ENCODE measurements at regions not wholly inside any gene's neighbourhood (a gene's known extent, or its start where the extent isn't known, plus 50 kb on each side); places are given as distances from the start of the nearest gene placed in this dataset.
"Not testable (repeated sequence)": the region's sequence is repeated elsewhere in the genome, so short reads cannot be mapped to it uniquely, and the experiment has no call there.

GRCh38 chr12:23093488-23093887 lies 468.5 kb downstream of the ETNK1 start:
- DNase-seq = no peak

DNA sequence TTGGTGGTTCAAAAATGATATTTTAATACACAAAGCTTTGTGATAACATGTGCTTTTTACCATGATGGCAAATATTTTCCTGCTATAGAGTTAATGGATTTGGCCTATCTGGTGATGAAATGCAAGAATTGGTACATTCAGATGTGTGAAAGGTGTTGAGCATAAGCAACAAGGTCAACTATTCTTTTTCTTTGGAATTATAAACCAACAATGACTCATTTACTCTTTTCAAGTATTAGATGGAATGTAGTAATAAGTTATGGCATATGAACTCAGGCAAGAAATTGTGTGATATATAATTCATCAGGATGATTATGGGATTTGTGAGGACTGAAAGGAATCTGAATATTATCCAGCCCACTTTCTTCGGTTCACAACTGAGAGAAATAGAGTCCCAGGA lies 471.4 kb downstream of the ETNK1 start:
- DNase-seq = no peak

DNA sequence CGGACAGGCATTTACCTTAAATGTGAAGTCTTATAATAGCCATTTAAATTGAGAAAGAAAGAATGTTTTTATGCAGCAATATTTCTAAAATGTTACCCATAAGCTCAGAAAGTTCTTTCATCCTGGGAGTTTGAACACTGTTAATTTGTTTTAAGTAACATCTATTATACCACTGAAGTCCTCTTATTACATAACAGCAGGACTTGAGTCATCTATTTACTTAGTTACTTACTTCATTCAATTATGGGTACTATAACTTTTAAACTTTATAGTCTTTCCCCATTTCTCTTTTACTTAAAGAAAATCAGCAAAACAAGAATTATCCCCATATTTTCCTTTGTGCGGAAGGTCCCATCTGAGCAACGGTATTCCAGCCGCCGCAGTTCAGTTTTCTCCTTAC lies 473.1 kb downstream of the ETNK1 start:
- DNase-seq = no peak

GRCh38 chr12:23098517-23098916 lies 473.5 kb downstream of the ETNK1 start:
- DNase-seq = no peak

- no peak for DNase-seq
Observed at GRCh38 chr12:23099104-23099503, 474.1 kb downstream of the ETNK1 start.

DNA sequence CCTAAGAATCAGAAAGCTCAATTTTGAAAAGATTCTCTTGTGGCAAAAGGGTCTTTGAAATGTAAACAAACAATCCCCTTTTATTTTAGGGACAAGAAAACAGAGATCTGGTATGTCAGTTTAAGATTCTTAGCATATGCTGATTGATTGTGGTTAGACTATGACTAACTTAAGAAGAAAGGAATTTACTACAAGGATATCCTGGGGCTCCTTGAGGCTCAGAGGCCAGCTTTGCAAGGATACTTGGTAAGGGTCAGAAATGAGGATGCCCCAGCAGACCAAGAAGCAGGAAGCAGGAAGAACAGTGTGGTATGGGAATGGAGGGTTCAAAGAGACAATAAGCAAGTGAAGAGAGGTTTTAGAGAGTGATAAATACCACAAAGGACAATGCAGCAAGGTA lies 474.6 kb downstream of the ETNK1 start:
- DNase-seq = no peak

- DNase-seq = no peak
Observed at GRCh38 chr12:23108957-23109356, 484.0 kb downstream of the ETNK1 start.

- DNase-seq = no peak
Observed at GRCh38 chr12:23113781-23114180, 488.8 kb downstream of the ETNK1 start.

DNA sequence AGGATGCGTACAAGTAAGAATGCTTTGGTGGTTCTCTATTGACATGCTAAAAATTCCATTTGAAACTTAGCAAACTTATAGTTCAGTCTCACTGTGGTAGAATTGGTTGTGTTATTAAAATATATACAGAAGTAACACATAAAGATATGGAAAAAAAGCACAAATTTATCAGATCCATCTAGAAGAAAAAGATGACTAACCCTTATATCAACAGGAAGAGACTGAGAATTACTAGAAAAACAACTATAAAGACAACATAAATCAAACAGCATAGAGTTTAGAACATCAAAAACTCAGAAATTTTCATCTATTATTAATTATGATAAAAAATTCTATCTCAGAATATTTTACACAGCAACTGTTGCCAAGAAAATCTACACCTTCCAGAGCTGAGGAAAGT lies 491.0 kb downstream of the ETNK1 start:
- no peak for DNase-seq

- DNase-seq = no peak
Observed at GRCh38 chr12:23126794-23127193, 501.8 kb downstream of the ETNK1 start.

- no peak for DNase-seq
Observed at GRCh38 chr12:23127701-23128100, 502.7 kb downstream of the ETNK1 start.

DNA sequence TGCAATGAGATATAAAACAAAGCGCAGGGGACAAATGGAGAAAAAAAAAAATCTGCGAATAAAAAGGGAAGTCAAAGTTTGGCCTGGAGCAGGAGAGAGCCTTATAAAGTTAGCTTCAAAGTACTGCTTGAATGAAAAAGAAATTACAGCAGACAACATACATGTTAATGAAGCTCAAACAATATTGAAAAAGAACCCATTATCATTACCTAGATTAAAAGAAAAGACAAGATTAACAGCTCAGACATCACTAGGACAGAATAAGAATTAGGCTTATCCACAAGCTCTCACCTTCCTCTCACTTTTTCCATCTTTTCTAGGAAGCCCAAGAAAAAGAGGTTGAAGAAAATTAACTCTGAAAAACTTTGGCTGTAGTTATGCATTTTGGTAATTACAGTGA lies 503.5 kb downstream of the ETNK1 start:
- no peak for DNase-seq

DNA sequence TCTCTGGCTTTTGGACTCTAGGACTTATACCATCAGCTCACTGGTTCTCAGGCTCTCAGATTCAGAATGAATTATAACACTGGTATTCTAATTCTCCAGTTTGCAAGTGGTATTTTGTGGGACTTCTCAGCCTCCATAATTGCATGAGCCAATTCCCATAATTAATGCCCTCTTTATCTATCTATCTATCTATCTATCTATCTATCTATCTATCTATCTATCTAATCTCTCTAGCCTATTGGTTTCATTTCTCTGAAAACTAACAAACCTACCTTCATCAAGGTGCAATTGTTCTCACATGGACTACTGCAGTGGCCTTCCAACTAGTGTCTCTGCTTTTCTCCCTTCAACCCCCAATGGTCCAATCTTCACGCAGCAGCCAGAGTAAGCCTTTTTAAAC lies 507.4 kb downstream of the ETNK1 start:
- DNase-seq = no peak

DNA sequence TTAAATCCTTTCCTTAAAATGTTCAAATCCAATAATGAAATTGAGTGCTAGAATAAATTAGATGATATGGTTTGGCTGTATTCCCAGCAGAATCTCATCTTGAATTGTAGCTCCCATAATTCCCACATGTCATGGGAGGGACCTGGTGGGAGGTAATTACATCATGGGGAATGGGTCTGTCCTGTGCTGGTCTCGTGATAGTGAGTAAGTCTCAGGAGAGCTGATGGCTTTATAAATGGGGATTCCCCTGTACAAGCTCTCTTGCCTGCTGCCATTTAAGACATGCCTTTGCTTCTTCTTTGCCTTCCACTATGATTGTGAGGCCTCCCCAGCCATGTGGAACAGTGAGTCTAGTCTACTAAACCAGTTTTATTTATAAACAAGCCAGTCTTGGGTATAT lies 508.5 kb downstream of the ETNK1 start:
- no peak for DNase-seq

DNA sequence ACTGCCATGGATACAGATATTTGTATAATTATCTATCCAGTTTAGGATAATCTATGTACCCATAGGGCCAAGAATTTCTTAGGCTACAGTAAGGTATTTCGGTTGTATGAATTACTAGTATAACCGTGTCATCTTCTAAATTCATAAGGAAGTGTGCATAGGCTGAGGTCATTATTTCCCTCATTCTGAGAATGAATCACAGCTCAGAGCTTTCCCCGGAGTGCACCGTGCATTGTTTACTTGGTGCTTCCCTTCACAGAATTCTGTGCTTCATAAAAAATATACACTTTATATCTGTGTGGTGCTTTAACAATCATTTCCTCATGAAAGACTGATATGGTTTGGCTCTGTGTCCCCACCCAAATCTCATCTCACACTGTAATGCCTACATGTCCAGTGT lies 514.1 kb downstream of the ETNK1 start:
- DNase-seq = no peak

DNA sequence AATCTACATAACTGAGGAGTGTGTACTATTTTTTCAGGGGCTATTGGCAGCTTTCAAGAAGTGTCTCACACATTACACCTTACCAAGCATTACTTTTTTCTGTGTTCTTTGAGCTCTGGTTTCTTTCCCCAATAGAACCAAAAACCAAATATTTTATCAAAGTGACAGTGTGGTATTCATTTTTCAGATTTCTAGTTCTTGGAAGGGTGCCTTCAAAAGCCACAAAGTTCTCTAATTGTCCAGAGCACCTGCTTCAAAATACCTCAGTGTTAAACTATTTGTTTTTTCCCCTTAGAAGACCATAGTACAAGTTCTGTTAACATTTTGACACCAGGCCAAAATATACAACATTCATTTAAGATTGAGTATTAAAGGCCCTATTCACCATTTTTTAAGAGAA lies 515.7 kb downstream of the ETNK1 start:
- DNase-seq = no peak

DNA sequence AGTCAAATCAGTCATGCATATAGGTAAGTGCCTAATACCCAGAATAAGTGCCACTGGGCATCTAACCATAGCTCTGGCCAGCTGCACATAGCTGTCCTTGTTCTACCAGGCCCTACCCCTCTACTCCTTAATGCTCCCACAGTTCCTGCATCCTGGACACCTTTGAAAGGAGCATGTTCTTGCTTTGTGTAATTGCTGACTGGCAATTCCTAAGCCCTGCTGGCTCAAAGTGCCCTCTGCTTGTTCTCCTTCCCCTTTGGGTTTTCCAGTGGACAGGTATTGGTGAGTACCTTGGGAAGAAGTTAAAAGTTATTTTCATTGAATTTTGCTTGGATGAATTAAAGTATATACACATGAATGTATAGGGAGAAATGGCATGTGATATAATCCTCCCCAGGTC lies 516.4 kb downstream of the ETNK1 start:
- DNase-seq = no peak

DNA sequence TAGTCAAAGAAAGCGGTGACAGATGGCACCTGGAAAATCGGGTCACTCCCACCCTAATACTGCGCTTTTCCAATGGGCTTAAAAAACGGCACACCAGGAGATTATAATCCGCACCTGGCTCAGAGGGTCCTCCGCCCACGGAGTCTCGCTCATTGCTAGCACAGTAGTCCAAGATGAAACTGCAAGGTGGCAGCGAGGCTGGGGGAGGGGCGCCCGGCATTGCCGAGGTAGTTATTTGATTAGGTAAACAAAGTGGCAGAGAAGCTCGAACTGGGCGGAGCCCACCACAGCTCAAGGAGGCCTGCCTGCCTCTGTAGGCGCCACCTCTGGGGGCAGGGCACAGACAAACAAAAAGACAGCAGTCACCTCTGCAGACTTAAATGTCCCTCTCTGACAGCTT lies 521.1 kb downstream of the ETNK1 start:
- not testable (repeated sequence) for DNase-seq

DNA sequence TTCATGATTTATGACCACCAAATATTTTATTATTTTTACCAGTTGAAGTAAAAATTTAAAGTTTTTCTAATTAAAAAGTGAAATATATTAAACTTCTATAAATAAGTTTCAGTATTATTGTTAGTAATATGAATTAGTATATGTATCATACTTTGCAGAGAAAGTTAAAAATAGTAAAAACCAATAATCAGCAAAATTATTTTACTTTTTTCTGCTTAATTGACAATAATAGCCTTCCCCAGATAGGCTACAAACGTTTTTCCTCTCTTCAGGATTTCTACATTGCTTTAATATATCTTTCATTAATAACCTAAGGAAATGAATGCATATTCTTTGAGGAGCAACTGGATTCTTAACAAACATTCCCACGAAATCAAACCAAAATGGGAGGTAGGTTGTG lies 543.5 kb downstream of the ETNK1 start:
- no peak for DNase-seq

GRCh38 chr12:23169012-23169695 lies 544.2 kb downstream of the ETNK1 start:
- DNase-seq = no peak

- no peak for DNase-seq
Observed at GRCh38 chr12:23169696-23170013, 544.7 kb downstream of the ETNK1 start.

DNA sequence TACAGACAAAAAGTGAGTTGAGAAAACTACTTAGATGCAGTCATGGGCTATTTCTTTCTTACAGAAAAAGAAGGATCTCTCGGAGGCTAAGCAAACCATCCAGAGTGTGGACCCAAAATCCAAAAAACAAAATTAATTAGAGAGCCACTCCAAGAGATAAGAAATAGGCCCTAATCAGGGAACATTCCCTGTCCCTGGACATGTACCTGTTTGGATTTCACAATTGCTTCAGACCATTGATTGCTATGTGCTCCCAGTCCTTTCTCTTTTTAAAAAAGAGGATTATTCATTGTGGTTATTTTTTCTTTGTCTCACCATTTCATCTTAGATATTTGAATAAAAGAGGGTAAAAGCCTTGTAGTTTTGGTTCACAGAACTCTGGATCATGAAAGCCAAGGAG lies 549.9 kb downstream of the ETNK1 start:
- no peak for DNase-seq

DNA sequence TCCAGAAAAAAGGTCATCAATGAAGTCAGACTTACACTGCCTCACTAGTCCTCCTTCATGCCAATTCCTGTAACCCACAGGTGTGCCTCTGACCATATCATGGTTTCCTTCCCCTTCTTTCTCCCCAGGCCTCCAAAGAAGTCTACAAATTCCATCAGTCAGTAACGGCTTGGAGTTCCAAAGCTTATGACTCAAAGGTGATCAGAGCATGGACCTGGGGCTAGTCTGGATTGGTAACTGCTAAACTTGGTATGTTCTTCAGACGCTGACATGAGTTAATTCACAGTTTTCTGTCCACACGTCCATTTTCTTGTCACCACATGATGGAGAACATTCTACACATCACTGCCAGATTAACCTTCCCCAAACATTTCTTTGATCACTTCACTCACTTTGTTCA lies 560.4 kb downstream of the ETNK1 start:
- DNase-seq = no peak

DNA sequence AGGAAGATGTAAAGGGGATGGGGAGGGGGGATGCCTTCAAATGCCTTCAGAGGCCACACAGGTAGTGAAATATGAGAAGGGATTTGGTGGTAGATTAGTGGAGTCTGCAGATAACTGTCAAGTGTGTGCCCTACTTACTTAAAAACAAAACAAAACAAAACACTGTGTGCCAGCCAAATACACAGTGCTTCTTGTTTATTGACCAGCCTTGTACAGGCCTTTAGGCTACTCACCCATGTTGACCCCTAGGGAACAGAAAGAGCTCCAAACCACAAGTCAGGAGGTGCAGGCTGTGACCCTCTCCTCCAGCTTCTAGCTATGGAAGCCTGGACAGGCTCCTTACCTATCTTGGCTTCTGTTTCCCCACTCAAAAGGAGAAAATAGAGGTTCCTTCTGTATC lies 562.0 kb downstream of the ETNK1 start:
- no peak for DNase-seq

DNA sequence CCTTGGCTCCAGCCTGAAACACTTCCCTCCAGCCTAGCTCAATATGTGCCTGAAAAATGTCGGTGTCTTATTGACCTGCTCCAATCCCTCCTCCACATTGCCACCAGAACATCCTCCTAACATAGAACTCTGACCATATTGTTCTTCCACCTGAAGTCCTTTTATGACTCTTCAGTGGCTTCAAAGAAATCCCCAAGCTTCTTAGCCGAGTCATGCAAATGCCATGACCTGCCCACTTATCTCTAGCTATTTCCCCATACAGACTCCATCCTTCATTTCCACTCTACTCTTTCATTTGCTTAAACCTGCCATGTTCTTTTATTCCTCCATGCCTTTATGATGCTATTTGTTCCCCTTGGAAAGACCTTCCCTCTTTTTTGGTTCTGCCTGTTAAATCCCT lies 568.6 kb downstream of the ETNK1 start:
- no peak for DNase-seq

DNA sequence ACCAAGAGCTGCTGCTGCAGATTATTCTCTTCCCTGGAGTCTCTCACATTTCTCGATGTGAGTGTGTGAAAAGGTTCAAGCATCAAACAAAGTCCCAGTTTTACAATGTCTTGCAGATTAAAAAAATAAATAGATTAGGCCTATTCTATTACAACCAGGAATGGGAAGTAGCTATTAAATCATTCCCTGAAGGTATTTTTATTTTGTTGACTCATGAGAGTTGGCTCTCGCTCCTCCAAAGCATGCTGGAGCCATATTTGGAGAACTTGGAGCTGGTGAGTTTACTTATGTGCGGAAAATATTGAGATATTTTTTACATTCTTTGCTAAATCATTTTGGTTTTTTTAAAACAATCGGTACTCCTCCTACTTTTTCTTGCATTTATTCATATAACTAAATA lies 572.3 kb downstream of the ETNK1 start:
- no peak for DNase-seq
